NCI-H2107 treated with DMSO at 0.1 percent for 48 hours (cell line): ENCODE measurements at regions not wholly inside any gene's neighbourhood (a gene's known extent, or its start where the extent isn't known, plus 50 kb on each side); places are given as distances from the start of the nearest gene placed in this dataset.

Experiments used
- DNase-seq: peaks from one replicate; lab custom pipeline; 2025; ENCODE audit not compliant: unreplicated experiment; lab: John Stamatoyannopoulos, UW

GRCh38 chr13:73419186-73419585 lies 360.4 kb downstream of the KLF5 start:
- no peak for DNase-seq

DNA sequence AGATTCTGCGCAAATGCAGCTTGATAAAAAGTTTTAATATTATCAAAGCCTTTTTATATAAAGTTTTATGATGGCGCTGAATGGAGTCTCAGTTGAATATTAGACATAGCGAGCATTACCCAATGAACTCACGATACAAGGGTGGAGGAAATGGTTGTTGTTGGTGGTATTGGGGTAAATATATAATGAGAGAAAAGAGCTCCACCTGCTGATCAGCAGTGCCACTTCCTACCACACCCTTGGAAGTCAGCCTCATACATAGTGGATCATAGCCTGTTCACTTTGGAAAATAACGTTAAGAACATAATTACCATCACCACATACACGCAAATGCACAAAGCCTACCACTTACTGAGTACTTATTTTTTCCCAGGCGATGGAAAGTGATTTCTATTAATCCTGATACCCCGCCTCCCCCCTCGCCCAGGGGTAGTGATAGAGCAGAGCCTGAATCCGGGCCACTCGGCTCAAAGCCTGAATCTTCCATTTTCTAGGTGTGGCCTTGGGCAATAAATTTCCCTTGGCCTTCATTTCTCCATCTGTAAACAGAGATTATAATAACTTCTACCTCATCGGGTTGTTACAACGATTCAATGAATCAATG lies 358.3 kb downstream of the KLF5 start:
- peak; percentile 15 for DNase-seq

DNA sequence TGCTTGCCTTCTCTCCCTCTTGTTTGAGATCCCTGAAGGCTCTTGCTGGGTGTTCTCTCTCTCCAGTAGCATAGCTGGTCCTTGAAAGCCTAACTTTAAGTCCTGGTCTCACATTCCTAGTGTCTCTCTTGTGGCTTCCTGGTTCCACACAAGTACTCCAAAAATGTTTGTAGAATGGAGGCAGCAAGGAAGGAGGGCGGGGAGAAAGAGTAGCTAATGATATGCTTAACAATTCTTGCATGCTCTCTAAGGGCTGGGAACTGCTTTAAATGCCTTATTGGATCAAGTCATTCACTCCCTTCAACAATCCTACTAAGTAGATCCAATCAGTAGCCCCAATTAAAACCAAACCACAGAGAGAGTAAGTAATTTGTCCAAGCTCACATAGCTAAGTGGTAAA lies 357.3 kb downstream of the KLF5 start:
- DNase-seq = no peak

- no peak for DNase-seq
These were observed 354.9 kb downstream of the KLF5 start for GRCh38 chr13:73413656-73414055.

DNA sequence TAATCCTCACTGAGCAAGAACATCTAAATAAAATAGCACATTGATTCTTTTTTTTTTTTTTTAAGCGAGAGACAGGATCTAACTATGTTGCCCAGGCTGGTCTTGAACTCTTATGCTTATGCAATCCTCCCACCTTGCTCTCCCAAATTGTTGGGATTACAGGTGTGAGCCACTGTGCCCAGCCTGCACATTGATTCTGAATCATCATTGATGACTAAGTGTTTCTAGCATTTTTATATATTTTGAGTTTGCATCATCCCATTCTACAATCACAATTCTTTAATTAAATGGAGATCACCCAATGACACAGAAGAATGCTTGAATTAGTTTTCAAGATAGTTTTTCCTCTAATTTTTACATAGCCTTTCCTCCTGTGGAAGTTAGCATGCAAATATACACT lies 354.1 kb downstream of the KLF5 start:
- no peak for DNase-seq

DNA sequence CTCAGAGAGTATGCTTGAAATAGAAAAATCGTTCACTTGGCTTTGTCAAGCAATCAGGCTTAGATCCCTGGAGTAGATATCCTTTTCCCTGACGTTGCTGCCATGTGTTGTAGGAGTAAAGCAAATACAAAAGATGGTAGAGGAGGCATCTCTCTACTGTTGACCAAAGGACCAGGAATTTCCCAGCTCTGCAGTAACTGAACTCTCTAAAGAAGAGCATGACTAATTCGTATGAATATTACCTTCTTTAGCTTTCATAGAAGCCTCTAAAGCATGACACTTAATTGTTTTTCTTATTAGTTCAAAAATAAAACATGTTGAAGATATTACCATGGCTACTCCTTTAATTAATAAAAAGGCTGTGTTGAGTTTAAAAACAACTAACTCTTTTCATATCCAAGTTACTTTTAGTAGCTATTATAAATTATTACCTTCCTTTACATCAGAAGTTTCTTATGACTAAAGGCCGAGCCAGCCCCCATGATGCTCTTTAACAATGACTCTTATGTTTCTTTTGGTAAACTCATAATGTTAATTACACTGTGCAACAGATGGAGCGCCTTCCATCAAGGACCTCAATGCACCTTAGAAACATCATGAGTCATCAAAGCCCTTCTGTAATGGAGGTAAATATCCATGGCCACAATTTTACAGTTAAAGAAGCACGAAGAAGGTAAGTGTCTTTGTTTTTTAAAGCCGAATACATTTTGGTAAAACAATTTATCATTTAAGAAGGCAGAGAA lies 352.4 kb downstream of the KLF5 start:
- DNase-seq = no peak

- DNase-seq = no peak
These were observed 347.6 kb downstream of the KLF5 start for GRCh38 chr13:73406454-73406853.

DNA sequence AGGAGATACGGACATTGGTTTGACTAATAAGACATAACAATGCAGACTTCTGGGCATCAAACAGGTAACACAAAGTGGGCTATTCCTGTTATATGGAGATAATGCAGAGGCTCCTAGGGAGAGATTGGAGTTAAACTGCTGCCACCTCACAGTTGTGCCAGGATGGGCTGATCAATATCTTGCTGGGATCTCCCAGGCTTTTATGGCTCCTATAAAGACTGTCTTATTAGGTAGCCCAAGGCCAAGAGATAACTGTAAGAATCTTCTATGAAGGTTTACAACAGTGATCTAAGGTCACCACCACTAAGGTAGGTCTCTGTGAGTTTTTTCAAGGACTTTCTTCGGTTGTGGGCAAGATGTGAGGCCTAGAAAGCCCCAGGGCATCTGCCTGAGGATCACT lies 345.8 kb downstream of the KLF5 start:
- no peak for DNase-seq

- DNase-seq = no peak
These were observed 344.7 kb downstream of the KLF5 start for GRCh38 chr13:73403355-73404120.

GRCh38 chr13:73401769-73402168 lies 343.0 kb downstream of the KLF5 start:
- DNase-seq = no peak

GRCh38 chr13:73399347-73400216 lies 340.8 kb downstream of the KLF5 start:
- DNase-seq = no peak

DNA sequence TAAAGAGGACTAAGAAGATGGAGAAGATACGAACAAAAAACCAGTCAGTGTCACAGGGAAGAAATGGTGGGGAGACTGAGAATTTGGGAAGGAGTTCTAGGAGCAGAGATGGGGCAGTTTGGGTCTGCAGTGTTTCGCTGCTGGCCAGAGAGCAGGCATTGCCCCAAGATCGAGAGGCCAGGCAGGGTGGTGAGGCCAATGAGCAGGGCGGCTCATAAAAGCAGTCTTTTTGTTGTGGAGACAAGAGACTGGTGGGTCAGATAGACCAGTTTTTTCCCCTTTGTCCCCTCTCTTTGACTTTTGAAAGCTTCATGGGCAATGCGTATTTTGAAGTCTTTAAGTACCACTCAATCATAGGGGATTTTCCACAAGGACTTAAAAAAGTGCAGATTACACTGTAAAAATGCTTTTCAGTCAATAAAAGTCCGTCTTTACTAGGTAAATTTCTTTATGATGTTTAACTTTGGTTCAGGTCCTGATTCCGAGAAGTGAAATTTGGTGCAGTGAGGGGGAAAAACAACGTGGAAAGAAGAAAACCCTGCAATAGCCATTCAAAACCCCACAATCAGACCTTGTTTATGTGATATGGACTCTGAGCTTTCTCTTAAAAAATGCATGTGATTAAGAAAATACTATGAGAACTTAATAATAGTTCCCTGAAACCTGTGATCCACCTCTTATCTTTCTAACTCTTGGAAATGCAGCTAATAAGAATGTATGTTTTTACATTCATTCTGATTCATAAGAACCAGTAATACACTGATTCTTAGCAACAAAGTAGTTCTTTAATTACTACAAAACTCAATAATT lies 338.9 kb downstream of the KLF5 start:
- no peak for DNase-seq

GRCh38 chr13:73394066-73394465 lies 335.3 kb downstream of the KLF5 start:
- no peak for DNase-seq

- no peak for DNase-seq
These were observed 331.3 kb downstream of the KLF5 start for GRCh38 chr13:73390100-73390499.

GRCh38 chr13:73388586-73388985 lies 329.8 kb downstream of the KLF5 start:
- DNase-seq = no peak

- no peak for DNase-seq
These were observed 328.5 kb downstream of the KLF5 start for GRCh38 chr13:73387318-73387717.

DNA sequence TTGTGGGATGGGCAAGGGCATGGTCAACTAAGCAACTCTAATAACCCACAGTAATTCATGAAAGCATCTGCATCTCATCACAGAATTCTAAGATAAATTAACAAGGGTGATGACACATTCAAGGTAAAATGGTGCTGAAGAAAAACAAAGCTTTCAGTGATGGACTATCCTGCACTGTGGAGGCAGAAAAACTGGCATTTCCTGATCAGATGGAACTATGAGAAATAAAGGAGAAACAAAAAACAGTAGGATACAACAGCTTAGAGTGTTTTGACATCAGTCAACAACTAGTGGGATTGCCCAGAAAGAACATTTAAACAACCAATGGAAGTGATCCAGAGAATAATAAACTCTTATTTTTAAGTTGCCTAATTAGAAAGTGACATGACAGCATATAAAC lies 327.0 kb downstream of the KLF5 start:
- DNase-seq = no peak

DNA sequence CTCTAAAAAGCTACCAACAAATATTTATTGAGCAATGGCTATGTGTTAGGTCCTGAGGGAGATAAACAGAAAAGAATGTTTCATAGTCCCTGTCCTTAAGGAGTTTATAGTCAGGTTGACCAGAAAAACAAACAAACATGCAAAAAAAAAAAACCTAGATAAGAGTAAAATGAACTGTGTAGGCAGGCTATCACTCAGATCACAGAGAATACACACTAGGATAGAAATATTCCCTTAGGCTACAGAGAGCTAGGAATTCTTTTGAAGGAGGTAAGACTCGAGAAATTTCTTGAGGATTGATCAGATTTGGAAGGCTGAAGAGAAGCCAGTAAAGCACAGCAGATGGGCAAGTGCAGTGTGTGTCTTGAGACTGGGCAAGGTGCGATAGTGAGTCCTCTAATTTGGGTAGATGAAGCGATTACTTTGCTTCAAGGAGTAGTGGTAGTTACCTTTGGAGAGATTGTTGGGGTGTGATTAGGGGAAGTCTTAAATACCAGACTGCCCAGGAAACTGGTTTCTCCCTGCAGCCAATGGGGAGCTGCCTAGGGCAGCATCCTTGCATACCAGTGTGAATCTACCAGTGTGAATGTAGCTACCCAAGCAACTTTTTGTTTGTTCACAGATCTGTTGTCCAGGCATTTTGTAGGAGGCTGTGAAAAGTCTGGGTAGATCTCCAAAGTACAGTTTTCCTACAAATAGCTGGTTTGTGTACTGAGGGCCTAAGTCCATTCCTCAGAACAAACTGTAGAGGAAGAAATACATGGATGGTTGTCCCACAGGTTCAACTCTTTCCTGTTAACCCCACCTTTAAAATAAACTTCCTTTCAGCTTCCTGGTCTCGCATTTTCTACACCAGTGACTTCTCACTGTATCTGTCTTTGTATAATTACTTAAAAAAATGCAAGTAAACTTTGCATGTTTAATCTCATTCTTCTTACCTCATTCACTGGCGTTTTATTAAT lies 314.1 kb downstream of the KLF5 start:
- no peak for DNase-seq

- DNase-seq = no peak
These were observed 311.3 kb downstream of the KLF5 start for GRCh38 chr13:73370066-73370465.
